ENCODE measurements at regions not wholly inside any gene's neighbourhood (a gene's known extent, or its start where the extent isn't known, plus 50 kb on each side); places are given as distances from the start of the nearest gene placed in this dataset.
"Not testable (repeated sequence)": the region's sequence is repeated elsewhere in the genome, so short reads cannot be mapped to it uniquely, and the experiment has no call there.

DNA sequence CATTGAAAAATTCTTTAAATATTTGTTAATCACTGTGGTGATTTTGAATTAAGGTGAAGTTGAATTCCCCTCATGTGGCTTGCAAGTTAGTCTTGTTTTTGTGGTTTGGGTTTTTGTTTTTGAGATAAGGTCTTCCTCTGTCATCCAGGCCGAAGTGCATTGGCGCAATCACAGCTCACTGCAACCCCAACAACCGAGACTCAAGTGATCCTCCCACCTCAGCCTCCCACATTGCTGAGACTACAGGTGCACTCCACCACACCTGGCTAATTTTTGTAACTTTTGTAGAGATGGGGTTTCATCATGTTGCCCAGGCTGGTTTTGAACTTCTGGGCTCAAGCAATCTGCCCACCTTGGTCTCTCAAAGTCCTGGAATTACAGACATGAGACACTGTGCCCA is 1691.1 kb downstream of the SPATA31A7 start:
- not testable (repeated sequence) for TF ChIP-seq TAF1 (IDR thresholded peaks at IDR 0.05; ENCODE audit: borderline replicate concordance, low read depth, low read length); POLR2A (IDR thresholded peaks at IDR 0.05; ENCODE audit: low read depth, low read length)
